HG03064 (cell line): ENCODE measurements at regions not wholly inside any gene's neighbourhood (a gene's known extent, or its start where the extent isn't known, plus 50 kb on each side); places are given as distances from the start of the nearest gene placed in this dataset.

Experiments used
- ATAC-seq: cut with Tn5 transposase; IDR thresholded peaks from one replicate; pipeline ENCODE4 v1.9.1; 2021; ENCODE audit warnings: low read depth; ENCODE audit not compliant: unreplicated experiment

DNA sequence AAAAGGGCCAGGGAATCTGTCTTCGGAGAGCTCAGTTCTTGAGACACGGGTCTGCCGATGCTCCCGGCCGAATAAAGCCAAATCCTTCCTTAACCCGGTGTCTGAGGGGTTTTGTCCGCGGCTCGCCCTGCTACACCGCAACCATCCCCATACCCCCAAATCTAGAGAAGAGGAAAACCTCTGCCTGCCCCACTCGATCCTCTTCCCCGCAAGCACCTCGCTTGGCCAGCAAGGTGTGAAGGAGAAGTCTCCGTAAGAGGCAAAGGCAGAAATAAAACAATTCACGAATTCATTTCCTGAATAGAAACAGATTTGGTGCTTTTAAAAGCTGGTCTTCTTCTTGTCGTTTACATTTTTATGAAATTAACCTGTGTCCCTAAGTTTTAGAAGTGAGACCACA lies 67.3 kb upstream of the GALNT9 start:
- ATAC-seq, result no peak

DNA sequence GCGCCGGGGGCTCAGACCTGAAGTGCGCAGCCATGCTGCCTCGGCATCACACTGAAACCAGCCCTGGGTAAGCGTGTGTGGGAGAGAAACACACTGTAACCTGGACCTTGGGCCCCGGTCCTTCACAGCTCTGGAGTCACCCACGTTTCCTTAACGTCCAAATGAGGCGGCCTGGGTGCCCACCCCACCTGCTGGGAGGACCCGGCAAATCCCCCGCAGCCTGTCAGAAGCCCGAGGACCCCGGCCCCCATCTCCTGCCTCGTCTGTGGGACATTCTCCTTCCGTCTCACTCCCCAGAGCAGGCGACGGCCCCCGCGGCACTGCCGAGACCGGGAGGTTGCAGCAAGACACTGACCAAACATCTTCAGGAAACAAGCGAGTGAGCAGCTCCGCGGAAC lies 66.5 kb upstream of the GALNT9 start:
- no peak for ATAC-seq

DNA sequence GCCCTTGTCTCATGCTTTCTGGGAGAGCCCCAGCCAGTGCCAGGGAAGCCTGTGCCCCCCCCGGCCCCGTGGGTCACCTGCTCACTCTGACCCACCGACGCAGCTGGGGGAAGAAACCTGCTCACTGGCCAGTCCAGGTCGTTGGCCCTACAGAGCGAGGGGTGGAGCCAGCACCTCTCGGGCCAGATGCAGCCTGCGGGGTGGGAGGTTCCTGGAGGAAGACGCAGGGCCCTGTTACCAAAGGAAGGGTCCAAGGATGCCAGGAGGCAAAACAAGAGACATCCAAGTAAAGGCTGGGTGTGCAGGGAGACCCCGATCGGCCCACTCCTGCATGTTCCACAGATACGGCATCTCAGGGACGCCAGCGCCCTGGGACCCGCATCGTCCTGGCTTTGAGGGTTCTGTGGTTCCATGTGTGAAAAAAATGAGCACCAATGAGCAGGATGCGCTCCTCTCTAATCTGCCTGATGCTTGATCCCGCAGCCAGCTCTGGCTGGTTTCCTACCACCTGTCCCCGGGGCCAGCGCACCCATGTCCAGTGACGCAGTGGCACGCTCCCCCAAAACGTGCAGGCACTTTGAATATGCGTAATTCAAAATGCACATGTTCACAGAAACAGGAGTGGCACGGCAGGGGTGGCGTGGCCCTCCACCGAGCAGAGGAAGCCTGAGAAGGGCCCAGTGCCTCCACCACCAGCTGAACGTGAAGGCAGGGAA lies 66.0 kb upstream of the GALNT9 start:
- no peak for ATAC-seq

GRCh38 chr12:132393991-132394949 lies 64.9 kb upstream of the GALNT9 start:
- ATAC-seq, result no peak

DNA sequence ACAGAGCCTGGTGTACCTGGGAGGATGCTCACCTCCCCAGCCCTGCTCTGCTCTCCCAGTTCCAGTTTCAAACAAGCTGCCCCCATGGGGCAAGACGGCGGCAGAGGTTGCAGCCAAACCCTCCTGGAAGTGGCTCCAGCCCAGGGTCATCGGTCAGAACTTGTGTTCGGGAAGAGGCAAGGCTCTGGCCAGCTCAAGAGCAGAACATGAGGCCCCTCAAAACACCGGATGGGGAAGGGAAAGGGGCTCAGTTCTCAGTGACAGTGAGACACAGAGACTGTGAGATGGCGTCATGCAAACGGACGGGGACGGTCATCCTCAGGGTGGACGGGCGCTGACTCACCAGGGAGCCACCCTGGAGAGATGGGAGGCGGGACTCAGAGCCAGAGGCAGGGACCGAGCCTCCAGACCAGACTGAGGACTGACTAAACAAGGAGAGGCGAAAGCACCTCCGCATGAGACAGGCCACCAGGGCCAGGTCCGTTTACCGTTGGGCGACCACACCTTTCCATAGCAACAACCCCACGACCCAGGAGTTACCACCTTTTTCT lies 63.9 kb upstream of the GALNT9 start:
- ATAC-seq, result no peak

- no peak for ATAC-seq
These were observed 63.2 kb upstream of the GALNT9 start for GRCh38 chr12:132392389-132393244.

GRCh38 chr12:132391326-132392041 lies 62.1 kb upstream of the GALNT9 start:
- ATAC-seq, result no peak

GRCh38 chr12:132390287-132391076 lies 61.1 kb upstream of the GALNT9 start:
- no peak for ATAC-seq

DNA sequence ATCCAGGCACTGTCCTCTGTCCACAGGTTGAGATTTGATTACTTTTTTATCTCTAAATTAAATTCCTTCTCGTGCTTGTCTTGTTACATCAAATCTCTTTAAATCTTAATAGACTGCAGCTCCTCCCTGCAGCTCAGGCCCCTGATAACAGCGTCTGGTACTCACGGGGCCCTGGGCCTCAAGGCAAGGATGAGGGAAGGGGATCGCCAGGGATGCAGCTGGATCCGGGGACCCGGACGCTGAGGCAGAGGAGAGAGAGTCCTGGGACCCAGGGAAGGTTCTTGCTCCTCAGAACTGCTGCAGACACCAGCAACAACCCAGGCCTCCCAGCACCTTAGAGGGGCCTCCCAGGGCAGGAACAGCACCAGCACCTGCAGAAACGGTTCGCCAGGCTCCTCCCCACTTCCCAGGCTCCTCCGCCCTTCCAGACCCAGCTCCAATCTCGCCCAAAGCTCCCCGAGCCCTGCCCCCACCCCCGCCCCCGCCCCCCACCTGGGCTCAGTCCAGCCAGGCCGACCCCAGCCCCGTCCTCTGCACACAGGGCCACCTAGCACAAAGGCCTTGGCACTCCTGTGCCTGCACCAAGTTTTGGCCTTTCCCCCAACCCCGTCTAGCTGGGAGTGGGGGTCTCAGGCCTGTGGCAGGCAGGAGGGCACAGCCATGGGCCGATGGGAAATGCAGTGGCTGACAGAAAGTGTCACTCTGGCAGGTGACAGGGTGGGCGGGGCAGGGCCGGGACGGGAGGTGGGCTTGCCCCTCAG lies 60.3 kb upstream of the GALNT9 start:
- ATAC-seq, result no peak

GRCh38 chr12:132389026-132389425 lies 59.6 kb upstream of the GALNT9 start:
- no peak for ATAC-seq

DNA sequence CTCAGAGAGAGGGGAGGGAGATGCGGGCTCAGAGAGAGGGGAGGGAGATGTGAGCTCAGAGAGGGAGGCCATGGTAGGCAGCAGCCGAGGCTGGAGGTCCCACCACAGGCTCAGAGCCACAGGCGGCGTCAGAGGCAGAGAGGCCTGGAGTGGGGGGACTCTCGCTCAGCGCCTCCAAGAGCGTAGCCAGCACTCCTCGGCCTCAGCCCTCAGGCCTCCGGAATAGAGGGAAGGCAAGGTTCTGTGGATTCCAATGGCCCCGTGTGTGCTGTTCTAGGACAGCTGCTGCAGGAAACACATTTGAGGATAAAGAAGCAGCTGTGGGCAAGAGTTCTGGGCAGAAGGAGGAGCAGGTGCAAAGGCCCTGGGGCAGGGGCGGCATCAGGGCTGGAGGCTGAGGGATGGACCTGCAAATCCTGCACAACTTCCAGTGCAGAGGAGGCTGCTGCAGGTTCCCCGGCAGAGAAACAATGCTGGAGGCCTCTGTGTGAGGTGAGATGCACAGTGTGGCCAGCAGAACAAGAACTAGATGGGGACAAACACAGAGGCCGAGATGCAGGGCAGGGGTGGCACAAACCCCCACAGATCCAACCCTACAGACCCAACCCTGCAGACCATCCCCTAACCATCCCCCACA lies 59.1 kb upstream of the GALNT9 start:
- ATAC-seq, result no peak

GRCh38 chr12:132386926-132387497 lies 57.6 kb upstream of the GALNT9 start:
- ATAC-seq, result no peak

GRCh38 chr12:132385923-132386751 lies 56.7 kb upstream of the GALNT9 start:
- ATAC-seq, result no peak

GRCh38 chr12:132384916-132385774 lies 55.8 kb upstream of the GALNT9 start:
- ATAC-seq, result no peak

DNA sequence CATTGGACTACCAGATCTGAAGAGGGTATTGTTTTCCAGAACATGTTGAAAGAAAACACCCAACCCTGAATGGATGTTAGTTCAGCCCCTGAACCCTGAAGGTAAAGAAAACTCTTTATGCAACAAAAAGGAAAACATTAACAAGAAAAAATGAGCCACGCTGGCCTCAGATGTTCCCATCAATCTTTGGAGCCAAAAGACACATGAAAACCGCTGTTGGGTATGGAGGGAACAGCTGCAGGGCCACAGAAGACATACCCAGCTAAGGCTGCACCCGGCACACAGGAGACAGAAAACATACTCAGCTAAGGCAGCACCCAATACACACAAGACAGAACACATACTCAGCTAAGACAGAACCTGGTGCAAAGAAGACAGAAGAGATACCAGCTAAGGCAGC lies 51.3 kb upstream of the GALNT9 start:
- no peak for ATAC-seq

DNA sequence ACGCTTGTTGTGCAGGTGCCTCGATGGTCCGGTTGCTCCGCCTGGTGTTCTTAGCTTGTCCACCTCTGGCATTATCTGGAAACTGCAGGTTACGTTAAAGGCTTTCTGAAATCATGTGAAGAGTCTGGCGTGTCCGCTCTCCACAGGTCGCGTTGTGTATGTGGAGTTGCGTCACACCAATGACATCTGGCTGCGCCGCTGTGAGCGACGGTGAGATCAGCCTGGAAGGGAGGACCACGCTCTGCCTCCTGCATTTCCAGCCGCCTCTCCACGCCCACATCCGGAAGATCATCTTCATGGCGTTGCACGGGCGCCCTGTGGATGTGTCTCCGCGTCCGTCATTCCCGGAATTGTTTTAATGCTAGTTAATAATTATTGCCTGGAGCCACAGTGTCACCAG lies 50.6 kb upstream of the GALNT9 start:
- ATAC-seq, result no peak
